GM10266 (cell line): ENCODE measurements at regions not wholly inside any gene's neighbourhood (a gene's known extent, or its start where the extent isn't known, plus 50 kb on each side); places are given as distances from the start of the nearest gene placed in this dataset.

ENCODE experiments used
- DNase-seq: peaks from one replicate; pipeline ENCODE4 v3.0.0; 2012; ENCODE audit errors: extremely low spot score
- TF ChIP-seq, protein P1 (sequence below): IDR thresholded peaks from 2 replicates; pipeline ENCODE4 v1.5.1; 2012; ENCODE audit warnings: mild to moderate bottlenecking, low read depth; ENCODE audit not compliant: control insufficient read depth, insufficient read depth; ENCODE audit errors: missing control alignments

DNA sequence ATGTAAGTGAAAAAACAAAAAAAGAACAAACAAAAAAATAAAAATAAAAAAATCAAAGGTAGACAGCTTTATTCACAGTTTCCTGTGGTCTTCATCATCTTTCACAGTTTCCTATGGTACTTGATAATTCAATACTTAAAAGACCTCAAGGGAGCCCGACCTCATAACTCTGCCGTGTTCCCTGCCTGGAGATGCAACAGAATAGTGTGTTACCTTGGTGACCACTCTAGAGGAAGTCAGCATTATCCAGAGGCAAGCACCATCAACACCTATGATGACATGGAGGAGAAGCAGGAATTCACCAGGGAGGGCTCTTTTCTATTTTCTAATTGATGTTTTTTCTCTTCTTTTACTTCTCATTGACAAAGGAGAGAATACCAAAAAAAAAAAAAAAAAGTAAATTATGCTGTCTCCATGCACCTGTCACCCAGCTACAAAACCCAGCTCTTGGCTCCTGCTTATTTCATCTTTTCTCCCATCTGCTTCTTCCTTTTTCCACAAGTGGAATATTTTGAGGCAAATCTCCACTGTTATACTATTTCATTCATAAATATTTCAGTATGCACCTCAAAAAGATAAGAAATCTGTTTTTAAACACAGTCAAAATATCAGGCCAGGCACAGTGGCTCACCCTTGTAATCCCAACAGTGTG, 95.8 kb upstream of the STXBP5 start:
- TF ChIP-seq, protein P1, sequence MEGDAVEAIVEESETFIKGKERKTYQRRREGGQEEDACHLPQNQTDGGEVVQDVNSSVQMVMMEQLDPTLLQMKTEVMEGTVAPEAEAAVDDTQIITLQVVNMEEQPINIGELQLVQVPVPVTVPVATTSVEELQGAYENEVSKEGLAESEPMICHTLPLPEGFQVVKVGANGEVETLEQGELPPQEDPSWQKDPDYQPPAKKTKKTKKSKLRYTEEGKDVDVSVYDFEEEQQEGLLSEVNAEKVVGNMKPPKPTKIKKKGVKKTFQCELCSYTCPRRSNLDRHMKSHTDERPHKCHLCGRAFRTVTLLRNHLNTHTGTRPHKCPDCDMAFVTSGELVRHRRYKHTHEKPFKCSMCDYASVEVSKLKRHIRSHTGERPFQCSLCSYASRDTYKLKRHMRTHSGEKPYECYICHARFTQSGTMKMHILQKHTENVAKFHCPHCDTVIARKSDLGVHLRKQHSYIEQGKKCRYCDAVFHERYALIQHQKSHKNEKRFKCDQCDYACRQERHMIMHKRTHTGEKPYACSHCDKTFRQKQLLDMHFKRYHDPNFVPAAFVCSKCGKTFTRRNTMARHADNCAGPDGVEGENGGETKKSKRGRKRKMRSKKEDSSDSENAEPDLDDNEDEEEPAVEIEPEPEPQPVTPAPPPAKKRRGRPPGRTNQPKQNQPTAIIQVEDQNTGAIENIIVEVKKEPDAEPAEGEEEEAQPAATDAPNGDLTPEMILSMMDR, result no peak
- DNase-seq, result no peak

DNA sequence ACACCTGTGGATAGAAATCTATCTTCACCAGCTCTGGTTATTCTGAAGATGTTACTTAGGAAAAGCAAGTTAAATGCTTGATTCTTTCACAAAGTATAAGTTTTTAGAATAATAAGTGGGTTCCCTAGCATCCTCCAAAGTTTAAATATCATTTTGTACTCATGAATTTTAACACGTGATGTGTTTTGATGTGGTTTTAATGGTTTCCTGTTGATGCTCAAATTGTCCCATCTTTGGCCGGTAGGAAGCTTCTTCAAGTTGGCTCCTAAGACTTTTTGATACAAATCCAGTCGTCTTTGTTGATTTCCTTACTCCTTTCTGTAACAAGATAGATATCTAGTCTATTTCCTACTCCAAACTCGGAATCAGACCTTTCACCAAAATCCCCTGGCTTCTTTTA, 94.5 kb upstream of the STXBP5 start:
- no peak for DNase-seq
- TF ChIP-seq, protein P1, result no peak

DNA sequence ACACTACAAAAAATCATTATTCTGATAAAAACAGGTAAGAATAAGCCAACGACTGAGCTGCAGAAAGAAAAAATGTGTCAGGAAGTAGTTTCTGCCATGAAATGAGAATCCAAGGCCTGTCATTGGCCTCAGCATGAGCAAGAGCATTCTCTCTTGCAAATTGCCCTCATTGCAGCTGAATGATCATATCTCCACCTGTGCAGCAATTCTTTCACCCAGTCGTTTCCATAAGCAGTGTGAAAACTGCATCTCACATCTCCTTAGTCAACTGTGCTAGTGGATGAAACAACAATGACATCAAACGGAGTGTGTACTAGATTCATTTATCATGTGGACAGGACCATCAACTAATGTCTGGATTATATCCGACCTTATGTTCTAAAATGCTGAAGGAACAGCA, 88.2 kb upstream of the STXBP5 start:
- DNase-seq, result no peak
- TF ChIP-seq, protein P1, result no peak

DNA sequence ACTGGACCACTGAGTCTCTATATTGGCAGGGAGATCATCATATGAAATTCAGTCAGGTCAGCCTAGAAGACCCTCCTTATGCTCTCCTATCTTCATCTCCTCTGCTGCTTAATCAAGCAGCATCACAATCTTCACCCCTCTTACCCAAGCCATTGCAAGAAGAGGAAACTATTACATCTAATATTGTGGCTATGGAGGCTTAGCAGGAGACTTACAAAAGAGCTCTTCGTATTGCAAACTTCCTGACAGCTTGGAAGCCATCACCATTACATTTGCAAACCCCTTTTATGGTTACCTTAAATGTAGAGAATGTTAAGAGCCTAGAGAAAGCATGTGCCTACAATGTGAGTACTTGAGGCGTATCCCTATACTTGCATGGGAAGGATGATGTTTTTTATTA, 87.2 kb upstream of the STXBP5 start:
- TF ChIP-seq, protein P1, result no peak
- no peak for DNase-seq

DNA sequence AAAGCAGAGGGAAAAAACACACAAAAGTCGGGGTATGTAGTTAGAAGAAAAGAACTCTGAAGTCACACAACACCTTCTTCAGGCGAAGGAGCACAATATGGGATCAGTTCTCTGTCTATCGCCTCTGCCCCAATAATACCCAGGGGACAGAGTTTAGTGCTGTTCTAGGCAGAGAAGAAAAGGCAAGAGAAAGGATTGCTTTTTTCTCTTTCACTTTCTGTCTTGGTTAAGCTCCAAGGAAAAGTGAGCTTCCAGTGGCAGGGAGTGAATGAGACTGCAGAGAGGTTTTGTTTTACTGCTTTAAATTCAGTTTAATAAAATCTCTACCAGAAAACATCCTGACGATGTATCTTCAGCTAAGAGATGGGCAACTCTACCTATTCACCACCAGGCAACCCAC, 86.6 kb upstream of the STXBP5 start:
- no peak for DNase-seq
- TF ChIP-seq, protein P1, result no peak

DNA sequence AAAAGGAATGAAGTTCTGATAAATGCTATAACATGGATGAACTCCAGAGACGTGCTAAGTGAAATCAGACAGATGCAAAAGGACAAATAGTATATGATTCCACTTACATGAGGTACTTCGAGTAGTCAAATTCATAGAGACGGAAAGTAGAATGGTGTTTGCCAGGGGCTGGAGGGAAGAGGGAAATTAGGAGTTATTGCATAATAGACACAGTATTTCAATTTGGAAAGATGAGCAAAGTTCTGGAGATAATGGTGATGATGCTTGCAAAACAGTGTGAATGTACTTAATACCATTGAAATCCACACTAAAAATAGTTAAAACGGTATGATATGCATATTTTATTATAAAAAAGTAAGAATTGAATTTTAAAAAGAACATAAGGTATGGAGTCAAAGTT, 84.9 kb upstream of the STXBP5 start:
- TF ChIP-seq, protein P1, result no peak
- no peak for DNase-seq

DNA sequence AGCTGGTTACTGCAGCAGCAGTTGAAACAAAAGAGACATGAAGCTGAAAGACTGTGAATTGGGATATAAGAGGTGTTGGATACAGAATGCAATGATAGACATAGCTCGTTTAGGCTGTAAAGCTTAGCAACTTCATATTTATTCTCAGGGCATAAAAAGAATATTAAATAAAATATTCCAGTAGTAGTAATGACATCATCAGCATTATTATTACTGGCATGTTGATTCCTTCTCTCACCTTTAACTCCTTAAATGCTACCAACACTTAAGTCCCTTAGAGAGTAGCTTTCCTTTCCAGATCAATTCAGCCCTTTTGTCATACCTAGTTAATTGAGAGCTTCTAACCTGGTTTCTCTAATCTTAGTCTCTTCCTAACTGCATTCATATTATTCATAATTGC, 81.4 kb upstream of the STXBP5 start:
- no peak for DNase-seq
- TF ChIP-seq, protein P1, result no peak
